ENCODE measurements at regions not wholly inside any gene's neighbourhood (a gene's known extent, or its start where the extent isn't known, plus 50 kb on each side); places are given as distances from the start of the nearest gene placed in this dataset.

DNA sequence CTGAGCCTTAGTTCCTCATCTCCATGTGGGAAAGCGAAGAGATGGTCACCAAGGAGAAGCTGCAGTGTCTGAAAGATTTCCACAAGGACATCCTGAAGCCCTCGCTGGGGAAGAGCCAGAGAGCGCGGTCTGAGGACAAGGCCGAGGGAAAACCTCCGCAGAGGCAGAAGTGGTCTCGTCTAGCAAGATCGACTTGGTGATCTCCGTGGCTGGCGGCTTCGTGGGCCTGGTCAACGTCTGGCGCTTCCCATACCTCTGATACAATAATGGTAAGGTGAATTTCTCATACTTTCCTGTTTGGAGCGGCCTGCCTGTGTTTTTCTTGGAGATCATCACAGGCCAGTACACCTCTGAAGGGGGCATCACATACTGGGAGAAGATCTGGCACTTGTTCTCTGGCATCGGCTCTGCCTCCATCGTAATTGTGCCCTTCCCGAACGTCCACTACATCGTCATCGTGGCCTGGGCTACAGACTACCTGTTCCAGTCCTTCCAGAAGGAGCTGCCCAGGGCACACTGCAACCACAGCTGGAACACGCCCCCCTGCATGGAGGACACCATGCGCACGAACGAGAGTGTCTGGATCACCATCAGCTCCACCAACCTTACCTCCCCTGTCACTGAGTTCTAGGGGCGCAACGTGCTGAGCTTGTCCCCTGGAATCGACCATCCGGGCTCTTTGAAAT lies 841.1 kb upstream of the TMPRSS15 start:
- H3K36me3 Mint-ChIP-seq (ENCODE audit: low read depth): no peaks in the 10 kb centered on the region; the same call in 1 of the 2 replicates
- H3K27ac Mint-ChIP-seq: no peak overlapping the region
- DNase-seq: no peak

GRCh38 chr21:19245188-19245580 lies 841.6 kb upstream of the TMPRSS15 start:
- no peak overlapping the region for H3K27ac Mint-ChIP-seq
- no peaks in the 10 kb centered on the region; the same call in 1 of the 2 replicates for H3K27me3 Mint-ChIP-seq (ENCODE audit: insufficient read depth)
- H3K36me3 Mint-ChIP-seq (ENCODE audit: low read depth): no peaks in the 10 kb centered on the region; the same call in 1 of the 2 replicates

More for the DNA sequence above, 841.1 kb upstream of the TMPRSS15 start:
- peaks cover 56% of the 10 kb centered on the region for H3K9me3 Mint-ChIP-seq
- TF ChIP-seq, protein P1, sequence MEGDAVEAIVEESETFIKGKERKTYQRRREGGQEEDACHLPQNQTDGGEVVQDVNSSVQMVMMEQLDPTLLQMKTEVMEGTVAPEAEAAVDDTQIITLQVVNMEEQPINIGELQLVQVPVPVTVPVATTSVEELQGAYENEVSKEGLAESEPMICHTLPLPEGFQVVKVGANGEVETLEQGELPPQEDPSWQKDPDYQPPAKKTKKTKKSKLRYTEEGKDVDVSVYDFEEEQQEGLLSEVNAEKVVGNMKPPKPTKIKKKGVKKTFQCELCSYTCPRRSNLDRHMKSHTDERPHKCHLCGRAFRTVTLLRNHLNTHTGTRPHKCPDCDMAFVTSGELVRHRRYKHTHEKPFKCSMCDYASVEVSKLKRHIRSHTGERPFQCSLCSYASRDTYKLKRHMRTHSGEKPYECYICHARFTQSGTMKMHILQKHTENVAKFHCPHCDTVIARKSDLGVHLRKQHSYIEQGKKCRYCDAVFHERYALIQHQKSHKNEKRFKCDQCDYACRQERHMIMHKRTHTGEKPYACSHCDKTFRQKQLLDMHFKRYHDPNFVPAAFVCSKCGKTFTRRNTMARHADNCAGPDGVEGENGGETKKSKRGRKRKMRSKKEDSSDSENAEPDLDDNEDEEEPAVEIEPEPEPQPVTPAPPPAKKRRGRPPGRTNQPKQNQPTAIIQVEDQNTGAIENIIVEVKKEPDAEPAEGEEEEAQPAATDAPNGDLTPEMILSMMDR (IDR thresholded peaks at IDR 0.05): no peak
- no peaks in the 10 kb centered on the region for H3K4me1 Mint-ChIP-seq (ENCODE audit: low read depth)
- no peaks in the 10 kb centered on the region; the same call in 1 of the 2 replicates for H3K27me3 Mint-ChIP-seq (ENCODE audit: insufficient read depth)
- H3K4me3 Mint-ChIP-seq: no peak overlapping the region

GRCh38 chr21:19246018-19246417 lies 842.4 kb upstream of the TMPRSS15 start:
- TF ChIP-seq, protein P1 (IDR thresholded peaks at IDR 0.05): no peak
- no peak for DNase-seq
- no peaks in the 10 kb centered on the region; the same call in 1 of the 2 replicates for H3K27me3 Mint-ChIP-seq (ENCODE audit: insufficient read depth)
- H3K4me1 Mint-ChIP-seq (ENCODE audit: low read depth): no peaks in the 10 kb centered on the region
- no peak overlapping the region for H3K27ac Mint-ChIP-seq
- H3K9me3 Mint-ChIP-seq: peaks cover 68% of the 10 kb centered on the region
- no peak overlapping the region for H3K4me3 Mint-ChIP-seq
- no peaks in the 10 kb centered on the region; the same call in 1 of the 2 replicates for H3K36me3 Mint-ChIP-seq (ENCODE audit: low read depth)

More at GRCh38 chr21:19245188-19245580, 841.6 kb upstream of the TMPRSS15 start:
- H3K9me3 Mint-ChIP-seq: peaks cover 60% of the 10 kb centered on the region
- TF ChIP-seq, protein P1 (IDR thresholded peaks at IDR 0.05): no peak
- no peaks in the 10 kb centered on the region for H3K4me1 Mint-ChIP-seq (ENCODE audit: low read depth)
- DNase-seq: no peak
- H3K4me3 Mint-ChIP-seq: no peak overlapping the region

GRCh38 chr21:19256934-19257660 lies 853.5 kb upstream of the TMPRSS15 start:
- Mint-ChIP-seq H3K9me3 (peaks cover 40% of the 10 kb centered on the region), H3K36me3 (ENCODE audit: low read depth) (no peaks in the 10 kb centered on the region), H3K4me3 (no peak overlapping the region), H3K27ac (no peak overlapping the region), H3K4me1 (ENCODE audit: low read depth) (no peaks in the 10 kb centered on the region), H3K27me3 (ENCODE audit: insufficient read depth) (no peaks in the 10 kb centered on the region)
- TF ChIP-seq, protein P1 (IDR thresholded peaks at IDR 0.05): no peak
- DNase-seq: no peak

DNA sequence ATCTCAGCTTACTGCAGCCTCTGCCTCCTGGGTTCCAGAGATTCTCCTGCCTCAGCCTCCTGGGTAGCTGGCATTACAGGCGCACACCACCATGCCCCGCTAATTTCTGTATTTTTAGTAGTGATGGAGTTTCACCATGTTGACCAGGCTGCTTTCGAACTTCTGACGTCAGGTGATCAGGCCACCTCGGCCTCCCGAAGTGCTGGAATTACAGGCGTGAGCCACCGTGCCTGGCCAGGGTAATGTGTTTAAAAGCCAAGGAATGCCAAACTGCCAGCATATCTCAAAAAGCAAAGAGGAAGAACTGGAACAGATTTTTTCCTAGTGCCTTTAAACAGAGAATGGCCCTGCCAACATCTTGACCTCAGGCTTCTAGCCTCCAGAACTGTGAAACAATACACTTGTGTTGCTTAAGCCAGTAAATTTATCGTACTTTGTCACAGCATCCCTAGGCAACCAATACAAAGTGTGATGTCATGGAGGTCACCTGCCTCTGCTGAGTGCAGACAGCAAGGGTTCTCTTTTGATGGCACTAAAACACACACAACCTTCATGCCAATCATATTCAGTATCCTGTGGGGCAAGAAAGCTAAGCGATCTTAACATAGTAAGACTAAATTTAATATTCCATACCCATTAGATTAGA lies 858.3 kb upstream of the TMPRSS15 start:
- H3K36me3 Mint-ChIP-seq (ENCODE audit: low read depth): no peaks in the 10 kb centered on the region
- TF ChIP-seq, protein P1 (IDR thresholded peaks at IDR 0.05): no peak
- no peaks in the 10 kb centered on the region for H3K27me3 Mint-ChIP-seq (ENCODE audit: insufficient read depth)

More for the DNA sequence above, 858.3 kb upstream of the TMPRSS15 start:
- no peak for DNase-seq
- Mint-ChIP-seq H3K27ac (no peak overlapping the region), H3K9me3 (peaks cover 17% of the 10 kb centered on the region), H3K4me1 (ENCODE audit: low read depth) (no peaks in the 10 kb centered on the region), H3K4me3 (no peak overlapping the region)

Measured in HFFc6 (cell line).